ENCODE measurements at regions not wholly inside any gene's neighbourhood (a gene's known extent, or its start where the extent isn't known, plus 50 kb on each side); places are given as distances from the start of the nearest gene placed in this dataset.

GRCh38 chr1:91189096-91189495, 167.3 kb upstream of the ZNF644 start:
- TF ChIP-seq CTCF (IDR thresholded peaks at IDR 0.05; ENCODE audit: borderline replicate concordance, extremely low read depth, low read length, poor library complexity, severe bottlenecking): no peak
- TF ChIP-seq EZH2 (IDR thresholded peaks at IDR 0.05; ENCODE audit: borderline replicate concordance, low read depth, low read length, severe bottlenecking): no peak

All from DND-41 (cell line).